ENCODE measurements at regions not wholly inside any gene's neighbourhood (a gene's known extent, or its start where the extent isn't known, plus 50 kb on each side); places are given as distances from the start of the nearest gene placed in this dataset.

DNA sequence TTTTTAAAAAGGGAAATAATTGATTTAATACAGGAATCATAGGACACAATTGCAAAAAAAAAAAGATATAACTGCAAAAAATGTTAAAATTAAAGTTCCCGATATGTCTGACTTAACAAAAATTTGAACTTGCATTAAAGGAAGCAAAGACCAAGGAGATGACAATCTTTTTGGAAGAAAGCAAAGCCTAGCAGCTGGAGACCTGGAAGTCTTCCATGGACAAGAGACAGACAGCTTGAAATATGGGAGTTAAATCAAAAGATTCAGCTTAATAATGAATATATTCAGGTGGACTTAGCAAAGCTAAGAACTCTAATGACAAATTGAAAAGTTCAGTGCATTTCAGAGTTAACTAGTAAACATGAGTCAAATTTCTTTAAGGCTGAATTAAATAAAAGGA is 568.7 kb upstream of the RGMB start:
- TF ChIP-seq, protein P1, sequence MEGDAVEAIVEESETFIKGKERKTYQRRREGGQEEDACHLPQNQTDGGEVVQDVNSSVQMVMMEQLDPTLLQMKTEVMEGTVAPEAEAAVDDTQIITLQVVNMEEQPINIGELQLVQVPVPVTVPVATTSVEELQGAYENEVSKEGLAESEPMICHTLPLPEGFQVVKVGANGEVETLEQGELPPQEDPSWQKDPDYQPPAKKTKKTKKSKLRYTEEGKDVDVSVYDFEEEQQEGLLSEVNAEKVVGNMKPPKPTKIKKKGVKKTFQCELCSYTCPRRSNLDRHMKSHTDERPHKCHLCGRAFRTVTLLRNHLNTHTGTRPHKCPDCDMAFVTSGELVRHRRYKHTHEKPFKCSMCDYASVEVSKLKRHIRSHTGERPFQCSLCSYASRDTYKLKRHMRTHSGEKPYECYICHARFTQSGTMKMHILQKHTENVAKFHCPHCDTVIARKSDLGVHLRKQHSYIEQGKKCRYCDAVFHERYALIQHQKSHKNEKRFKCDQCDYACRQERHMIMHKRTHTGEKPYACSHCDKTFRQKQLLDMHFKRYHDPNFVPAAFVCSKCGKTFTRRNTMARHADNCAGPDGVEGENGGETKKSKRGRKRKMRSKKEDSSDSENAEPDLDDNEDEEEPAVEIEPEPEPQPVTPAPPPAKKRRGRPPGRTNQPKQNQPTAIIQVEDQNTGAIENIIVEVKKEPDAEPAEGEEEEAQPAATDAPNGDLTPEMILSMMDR (IDR thresholded peaks at IDR 0.05 in 4 of 5, conservative IDR thresholded peaks at IDR 0.05 in 1 of 5): no peak
- no peak for TF ChIP-seq POLR2A (IDR thresholded peaks at IDR 0.05)

All from gastrocnemius medialis (tissue), 4 donors.